ENCODE measurements at regions not wholly inside any gene's neighbourhood (a gene's known extent, or its start where the extent isn't known, plus 50 kb on each side); places are given as distances from the start of the nearest gene placed in this dataset.

DNA sequence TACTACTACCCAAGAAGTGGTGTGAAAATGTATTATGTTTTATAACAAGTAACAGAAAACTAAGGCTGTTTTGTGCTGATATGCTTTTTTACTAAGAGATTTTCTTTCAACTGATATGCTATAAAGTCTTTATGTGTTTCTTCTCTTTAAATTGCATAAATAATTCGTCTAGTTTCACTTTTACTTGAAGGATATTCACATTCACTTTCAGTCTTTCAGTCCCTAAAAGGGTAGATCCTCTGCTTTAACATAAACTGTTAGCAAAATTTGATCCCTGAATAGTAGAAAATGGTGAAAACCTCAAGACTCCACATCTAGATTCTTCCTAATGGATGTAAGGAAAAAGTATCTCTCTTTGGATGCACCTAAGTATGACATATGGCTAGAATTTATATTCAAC lies 69.0 kb upstream of the FST start:
- TF ChIP-seq, protein P1, sequence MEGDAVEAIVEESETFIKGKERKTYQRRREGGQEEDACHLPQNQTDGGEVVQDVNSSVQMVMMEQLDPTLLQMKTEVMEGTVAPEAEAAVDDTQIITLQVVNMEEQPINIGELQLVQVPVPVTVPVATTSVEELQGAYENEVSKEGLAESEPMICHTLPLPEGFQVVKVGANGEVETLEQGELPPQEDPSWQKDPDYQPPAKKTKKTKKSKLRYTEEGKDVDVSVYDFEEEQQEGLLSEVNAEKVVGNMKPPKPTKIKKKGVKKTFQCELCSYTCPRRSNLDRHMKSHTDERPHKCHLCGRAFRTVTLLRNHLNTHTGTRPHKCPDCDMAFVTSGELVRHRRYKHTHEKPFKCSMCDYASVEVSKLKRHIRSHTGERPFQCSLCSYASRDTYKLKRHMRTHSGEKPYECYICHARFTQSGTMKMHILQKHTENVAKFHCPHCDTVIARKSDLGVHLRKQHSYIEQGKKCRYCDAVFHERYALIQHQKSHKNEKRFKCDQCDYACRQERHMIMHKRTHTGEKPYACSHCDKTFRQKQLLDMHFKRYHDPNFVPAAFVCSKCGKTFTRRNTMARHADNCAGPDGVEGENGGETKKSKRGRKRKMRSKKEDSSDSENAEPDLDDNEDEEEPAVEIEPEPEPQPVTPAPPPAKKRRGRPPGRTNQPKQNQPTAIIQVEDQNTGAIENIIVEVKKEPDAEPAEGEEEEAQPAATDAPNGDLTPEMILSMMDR (IDR thresholded peaks at IDR 0.05) = no peak
- no peak for TF ChIP-seq POLR2A (IDR thresholded peaks at IDR 0.05)
